ENCODE measurements at regions not wholly inside any gene's neighbourhood (a gene's known extent, or its start where the extent isn't known, plus 50 kb on each side); places are given as distances from the start of the nearest gene placed in this dataset.

DNA sequence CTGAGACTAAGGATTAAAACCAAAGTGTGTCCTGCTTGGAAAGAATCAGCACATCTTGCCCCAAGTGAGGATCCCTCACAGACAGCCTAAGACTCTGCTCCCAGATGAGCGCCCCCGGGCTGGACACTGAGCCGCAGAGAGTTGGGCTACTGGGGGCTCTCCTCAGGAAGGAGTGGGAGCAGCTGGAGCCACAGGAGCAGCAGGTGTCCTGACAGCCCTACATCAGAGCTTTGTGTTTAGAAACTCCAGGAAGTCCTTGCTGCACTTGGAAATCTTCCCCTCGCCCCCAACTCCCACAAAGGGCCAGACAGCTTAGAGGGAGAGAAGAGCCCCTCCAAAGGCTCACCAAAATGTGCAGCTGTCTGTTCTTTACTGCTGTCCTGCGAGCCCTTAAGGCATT lies 172.2 kb downstream of the HERPUD2 start:
- no peak overlapping the region for H3K4me3 ChIP-seq
- DNase-seq: no peak
- no peaks in the 10 kb centered on the region for H3K27me3 ChIP-seq
- 37 to 42% methylated on average over 5 of the region's 5 CpGs for WGBS, 2 donors
- H3K36me3 ChIP-seq (ENCODE audit: low read depth, missing control alignments): no peaks in the 10 kb centered on the region
- intact Hi-C loops (cut with DNase I; ENCODE audit: low total_unique reads): no loop called here
- no peaks in the 10 kb centered on the region for H3K4me1 ChIP-seq
- TF ChIP-seq POLR2A (IDR thresholded peaks at IDR 0.05): no peak
- no peaks in the 10 kb centered on the region for H3K9me3 ChIP-seq
- H3K27ac ChIP-seq: no peak overlapping the region

- Histone ChIP-seq H3K36me3 (ENCODE audit: low read depth, missing control alignments) (no peaks in the 10 kb centered on the region), H3K9me3 (no peaks in the 10 kb centered on the region), H3K27me3 (no peaks in the 10 kb centered on the region), H3K4me3 (no peak overlapping the region), H3K27ac (no peak overlapping the region), H3K4me1 (no peaks in the 10 kb centered on the region)
- no peak for DNase-seq
- intact Hi-C loops (cut with DNase I; ENCODE audit: low total_unique reads): no loop called here
- TF ChIP-seq POLR2A (IDR thresholded peaks at IDR 0.05): no peak
- TF ChIP-seq, protein P1, sequence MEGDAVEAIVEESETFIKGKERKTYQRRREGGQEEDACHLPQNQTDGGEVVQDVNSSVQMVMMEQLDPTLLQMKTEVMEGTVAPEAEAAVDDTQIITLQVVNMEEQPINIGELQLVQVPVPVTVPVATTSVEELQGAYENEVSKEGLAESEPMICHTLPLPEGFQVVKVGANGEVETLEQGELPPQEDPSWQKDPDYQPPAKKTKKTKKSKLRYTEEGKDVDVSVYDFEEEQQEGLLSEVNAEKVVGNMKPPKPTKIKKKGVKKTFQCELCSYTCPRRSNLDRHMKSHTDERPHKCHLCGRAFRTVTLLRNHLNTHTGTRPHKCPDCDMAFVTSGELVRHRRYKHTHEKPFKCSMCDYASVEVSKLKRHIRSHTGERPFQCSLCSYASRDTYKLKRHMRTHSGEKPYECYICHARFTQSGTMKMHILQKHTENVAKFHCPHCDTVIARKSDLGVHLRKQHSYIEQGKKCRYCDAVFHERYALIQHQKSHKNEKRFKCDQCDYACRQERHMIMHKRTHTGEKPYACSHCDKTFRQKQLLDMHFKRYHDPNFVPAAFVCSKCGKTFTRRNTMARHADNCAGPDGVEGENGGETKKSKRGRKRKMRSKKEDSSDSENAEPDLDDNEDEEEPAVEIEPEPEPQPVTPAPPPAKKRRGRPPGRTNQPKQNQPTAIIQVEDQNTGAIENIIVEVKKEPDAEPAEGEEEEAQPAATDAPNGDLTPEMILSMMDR (IDR thresholded peaks at IDR 0.05): no peak
- 43 to 56% methylated on average over 3 of the region's 3 CpGs for WGBS, 2 donors
These were observed 173.0 kb downstream of the HERPUD2 start for GRCh38 chr7:35521941-35522340.

DNA sequence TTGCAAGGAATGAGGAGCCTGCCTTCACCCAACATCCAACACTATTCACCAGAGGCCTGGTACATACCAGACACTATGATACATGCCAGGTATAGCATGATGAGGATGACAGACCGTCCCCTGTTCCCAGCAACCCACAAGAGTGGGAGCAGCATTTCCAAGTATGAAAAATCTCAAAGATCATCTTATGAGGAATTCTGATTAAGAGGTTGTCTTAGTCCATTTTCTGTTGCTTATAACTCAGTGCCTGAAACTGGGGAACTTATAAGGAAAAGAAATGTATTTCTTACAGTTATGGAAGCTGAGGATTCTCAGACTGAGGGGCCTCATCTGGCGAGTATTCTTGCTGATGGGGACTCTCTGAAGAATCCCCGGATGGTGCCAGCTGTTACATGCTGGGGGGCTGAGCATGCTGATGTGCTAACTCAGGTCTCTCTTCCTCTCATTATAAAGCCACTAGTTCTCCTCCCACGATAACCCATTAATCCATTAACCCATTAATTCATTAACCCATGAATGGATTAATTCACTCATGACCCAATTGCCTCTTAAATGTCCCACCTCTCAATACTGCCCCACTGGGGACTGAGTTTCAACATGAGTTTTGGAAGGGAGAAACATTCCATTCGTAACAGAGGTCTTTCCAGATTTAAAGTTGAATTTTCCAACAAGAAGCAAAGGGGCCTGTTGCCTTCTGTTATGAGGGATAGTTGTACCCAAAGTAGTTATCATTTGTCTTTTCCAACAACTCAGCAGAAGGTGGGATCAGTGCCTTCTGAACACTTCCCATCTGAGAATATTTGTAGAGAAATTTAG lies 173.9 kb downstream of the HERPUD2 start:
- WGBS, 2 donors: 58 to 63% methylated on average over 5 of the region's 5 CpGs
- intact Hi-C loops (cut with DNase I; ENCODE audit: low total_unique reads): no loop called here
- no peak for TF ChIP-seq POLR2A (IDR thresholded peaks at IDR 0.05)
- TF ChIP-seq, protein P1 (IDR thresholded peaks at IDR 0.05): no peak

DNA sequence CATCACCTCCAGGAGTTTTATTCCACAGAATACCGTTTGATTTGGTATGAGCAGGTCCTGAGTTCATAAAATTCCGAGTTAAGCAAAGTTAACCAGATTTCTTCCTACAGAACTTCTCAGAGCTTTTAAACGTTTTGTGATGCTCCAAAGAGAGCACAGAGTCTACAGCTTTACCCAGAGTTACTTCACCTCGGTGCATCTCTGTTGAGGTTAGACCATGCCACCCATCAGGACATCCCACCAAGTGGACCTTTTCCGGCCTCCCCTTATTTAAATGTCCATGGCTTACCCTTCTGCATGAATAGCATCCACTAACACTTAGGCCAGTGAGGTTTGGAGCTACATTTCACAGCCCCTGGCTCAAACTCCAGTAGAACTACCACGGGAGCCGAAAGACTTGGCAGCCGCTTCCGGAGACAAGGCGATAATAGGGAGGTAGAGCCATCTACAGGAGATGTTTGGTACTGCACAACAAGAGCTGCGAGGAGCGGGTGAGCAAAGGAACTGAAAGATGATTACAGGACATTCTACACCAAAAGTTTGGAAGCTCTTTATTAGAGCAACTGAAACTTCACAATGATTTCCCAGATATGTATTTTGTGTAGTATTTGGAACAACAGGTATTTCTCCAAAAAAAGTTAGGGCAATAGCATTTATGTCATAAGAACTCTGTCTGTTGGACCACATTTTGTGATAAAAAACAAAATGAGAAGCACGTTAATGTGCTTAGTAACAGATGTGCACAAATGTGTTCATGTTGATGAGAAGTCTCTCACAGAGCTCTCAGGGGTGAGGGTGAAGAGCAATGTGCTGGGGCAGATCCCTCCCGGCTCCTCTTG lies 174.7 kb downstream of the HERPUD2 start:
- 26 to 29% methylated on average over 14 of the region's 14 CpGs for WGBS, 2 donors
- intact Hi-C loops (cut with DNase I; ENCODE audit: low total_unique reads): no loop called here
- DNase-seq: peak; percentile 87

More for the DNA sequence above, 173.9 kb downstream of the HERPUD2 start:
- Histone ChIP-seq H3K4me1 (no peaks in the 10 kb centered on the region), H3K9me3 (no peaks in the 10 kb centered on the region), H3K27ac (no peak overlapping the region), H3K4me3 (no peak overlapping the region), H3K36me3 (ENCODE audit: low read depth, missing control alignments) (no peaks in the 10 kb centered on the region), H3K27me3 (no peaks in the 10 kb centered on the region)
- no peak for DNase-seq

DNA sequence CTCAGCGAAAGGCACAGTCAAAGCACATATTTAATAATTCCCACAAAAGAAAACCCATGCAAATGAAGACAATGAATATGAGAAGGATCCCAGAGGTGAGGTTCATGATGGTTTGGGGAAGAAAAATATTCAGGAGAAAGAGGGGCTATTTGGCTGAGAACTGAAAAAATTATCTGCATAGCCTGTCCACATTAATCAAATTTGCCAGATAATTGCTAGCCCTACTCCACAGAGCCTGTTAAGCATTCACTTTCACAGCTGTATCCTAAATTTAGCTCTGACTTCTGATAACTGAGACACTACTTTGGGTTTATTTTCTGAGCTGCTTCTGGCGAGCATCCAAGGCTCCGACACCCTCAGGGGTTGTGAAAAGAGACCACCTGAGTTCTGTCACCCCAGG lies 176.2 kb downstream of the HERPUD2 start:
- intact Hi-C loops (cut with DNase I; ENCODE audit: low total_unique reads): no loop called here
- 42 to 45% methylated on average over 3 of the region's 3 CpGs for WGBS, 2 donors
- H3K27me3 ChIP-seq: no peaks in the 10 kb centered on the region

More for the DNA sequence above, 174.7 kb downstream of the HERPUD2 start:
- peak overlapping the region in 1 of 2 donors; percentile 13 for H3K4me3 ChIP-seq
- H3K9me3 ChIP-seq: no peaks in the 10 kb centered on the region
- no peaks in the 10 kb centered on the region for H3K36me3 ChIP-seq (ENCODE audit: low read depth, missing control alignments)
- H3K4me1 ChIP-seq: no peaks in the 10 kb centered on the region
- TF ChIP-seq POLR2A (IDR thresholded peaks at IDR 0.05): no peak
- TF ChIP-seq, protein P1 (IDR thresholded peaks at IDR 0.05): peak; percentile 22 to 80 (median 72)
- H3K27me3 ChIP-seq: no peaks in the 10 kb centered on the region
- H3K27ac ChIP-seq: no peak overlapping the region

More for the DNA sequence above, 176.2 kb downstream of the HERPUD2 start:
- Histone ChIP-seq H3K27ac (no peak overlapping the region), H3K4me3 (no peak overlapping the region), H3K36me3 (ENCODE audit: low read depth, missing control alignments) (no peaks in the 10 kb centered on the region), H3K4me1 (no peaks in the 10 kb centered on the region), H3K9me3 (no peaks in the 10 kb centered on the region)
- DNase-seq: no peak
- TF ChIP-seq, protein P1 (IDR thresholded peaks at IDR 0.05): no peak
- TF ChIP-seq POLR2A (IDR thresholded peaks at IDR 0.05): no peak
